Stomach (tissue), 4 donors: ENCODE measurements at regions not wholly inside any gene's neighbourhood (a gene's known extent, or its start where the extent isn't known, plus 50 kb on each side); places are given as distances from the start of the nearest gene placed in this dataset.

ENCODE experiments used
- CTCF ChIP-seq, 7 experiments: fragments of 450-650 bp in 4 of 7; fragments of 200-600 bp in 3 of 7; sonication (generic) in 3 of 7; IDR thresholded peaks; one replicate each; pipeline ENCODE4 v1.5.1; 2016 to 2019; ENCODE audit warnings: antibody characterized with exemption in 7 of 7, control low read depth in 2 of 7, mild to moderate bottlenecking in 1 of 7
- POLR2A ChIP-seq, 4 donors: fragments of 450-650 bp; IDR thresholded peaks; one replicate each; pipeline ENCODE4 v1.6.1; 2016; ENCODE audit warnings: antibody characterized with exemption in 4 of 4, control low read depth in 2 of 4, mild to moderate bottlenecking in 1 of 4, moderate library complexity in 1 of 4

GRCh38 chr3:144102421-144102820 lies 130.8 kb downstream of the DIPK2A start:
- TF ChIP-seq CTCF (IDR thresholded peaks at IDR 0.05) = no peak
- no peak for TF ChIP-seq POLR2A (IDR thresholded peaks at IDR 0.05)
